ENCODE measurements at regions not wholly inside any gene's neighbourhood (a gene's known extent, or its start where the extent isn't known, plus 50 kb on each side); places are given as distances from the start of the nearest gene placed in this dataset.

GRCh38 chr12:4824380-4824779 lies 85.3 kb upstream of the KCNA1 start:
- TF ChIP-seq, protein P1, sequence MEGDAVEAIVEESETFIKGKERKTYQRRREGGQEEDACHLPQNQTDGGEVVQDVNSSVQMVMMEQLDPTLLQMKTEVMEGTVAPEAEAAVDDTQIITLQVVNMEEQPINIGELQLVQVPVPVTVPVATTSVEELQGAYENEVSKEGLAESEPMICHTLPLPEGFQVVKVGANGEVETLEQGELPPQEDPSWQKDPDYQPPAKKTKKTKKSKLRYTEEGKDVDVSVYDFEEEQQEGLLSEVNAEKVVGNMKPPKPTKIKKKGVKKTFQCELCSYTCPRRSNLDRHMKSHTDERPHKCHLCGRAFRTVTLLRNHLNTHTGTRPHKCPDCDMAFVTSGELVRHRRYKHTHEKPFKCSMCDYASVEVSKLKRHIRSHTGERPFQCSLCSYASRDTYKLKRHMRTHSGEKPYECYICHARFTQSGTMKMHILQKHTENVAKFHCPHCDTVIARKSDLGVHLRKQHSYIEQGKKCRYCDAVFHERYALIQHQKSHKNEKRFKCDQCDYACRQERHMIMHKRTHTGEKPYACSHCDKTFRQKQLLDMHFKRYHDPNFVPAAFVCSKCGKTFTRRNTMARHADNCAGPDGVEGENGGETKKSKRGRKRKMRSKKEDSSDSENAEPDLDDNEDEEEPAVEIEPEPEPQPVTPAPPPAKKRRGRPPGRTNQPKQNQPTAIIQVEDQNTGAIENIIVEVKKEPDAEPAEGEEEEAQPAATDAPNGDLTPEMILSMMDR (IDR thresholded peaks at IDR 0.05), result no peak
- TF ChIP-seq POLR2AphosphoS5 (IDR thresholded peaks at IDR 0.05) (no peak), POLR2A (IDR thresholded peaks at IDR 0.05) (no peak)
